Natural killer cell (primary cell): ENCODE measurements at regions not wholly inside any gene's neighbourhood (a gene's known extent, or its start where the extent isn't known, plus 50 kb on each side); places are given as distances from the start of the nearest gene placed in this dataset.
"Not testable (repeated sequence)": the region's sequence is repeated elsewhere in the genome, so short reads cannot be mapped to it uniquely, and the experiment has no call there.

ENCODE experiments used
- ATAC-seq, 3 donors: fragments of 150-1000 bp in 2 of 3; fragments of 200-7000 bp in 1 of 3; cut with Tn5 transposase; 1 replicate in 1 of 3; 2 replicates in 2 of 3; pipeline ENCODE4 v1.10.0; 2021; ENCODE audit warnings: mild to moderate bottlenecking in 2 of 3, moderate library complexity in 2 of 3
- DNase-seq, 2 donors: peaks; one replicate each; pipeline versions ENCODE4 v3.0.0 to v3.0.0-alpha.2; 2013 to 2021; ENCODE audit warnings: mixed read lengths in 1 of 2
- H3K27ac ChIP-seq: one replicate; pipeline ENCODE4 v1.5.1; 2013; ENCODE audit warnings: mild to moderate bottlenecking, low read length
- H3K27me3 ChIP-seq: one replicate; pipeline ENCODE4 v1.6.1; 2013; ENCODE audit warnings: low read length; ENCODE audit not compliant: control insufficient read depth, insufficient read depth
- H3K36me3 ChIP-seq: one replicate; pipeline ENCODE4 v1.6.1; 2013; ENCODE audit warnings: low read length; ENCODE audit not compliant: control insufficient read depth, insufficient read depth
- H3K4me1 ChIP-seq: one replicate; pipeline ENCODE4 v1.6.1; 2013; ENCODE audit warnings: low read length; ENCODE audit not compliant: control insufficient read depth, insufficient read depth
- H3K4me3 ChIP-seq: one replicate; pipeline ENCODE4 v1.5.1; 2013; ENCODE audit warnings: low read length
- H3K9me3 ChIP-seq: one replicate; pipeline ENCODE4 v1.6.1; 2013; ENCODE audit warnings: low read length; ENCODE audit not compliant: control insufficient read depth, insufficient read depth
- H3K27ac Mint-ChIP-seq, 2 donors: one replicate each; pipeline ENCODE4 v1.8.0; 2022; ENCODE audit warnings: mild to moderate bottlenecking in 2 of 2, mixed read lengths in 2 of 2, moderate library complexity in 1 of 2
- H3K27me3 Mint-ChIP-seq, 2 donors: one replicate each; pipeline ENCODE4 v1.8.0; 2022; ENCODE audit warnings: low read depth in 2 of 2, mixed read lengths in 2 of 2
- H3K36me3 Mint-ChIP-seq: one replicate; pipeline ENCODE4 v1.8.0; 2022; ENCODE audit warnings: mixed read lengths
- H3K4me1 Mint-ChIP-seq, 2 donors: one replicate each; pipeline ENCODE4 v1.8.0; 2022; ENCODE audit warnings: mixed read lengths in 2 of 2
- H3K4me3 Mint-ChIP-seq: one replicate; pipeline ENCODE4 v1.8.0; 2022; ENCODE audit warnings: mild to moderate bottlenecking, moderate library complexity, mixed read lengths
- H3K9me3 Mint-ChIP-seq, 2 donors: one replicate each; pipeline ENCODE4 v1.8.0; 2022; ENCODE audit warnings: mixed read lengths in 2 of 2
- CTCF ChIP-seq: fragments of 200-600 bp; IDR thresholded peaks from one replicate; pipeline ENCODE4 v1.8.0; 2022; ENCODE audit warnings: antibody characterized with exemption
- WGBS: methylation state at CpG from one replicate; pipeline ENCODE4 v1.1.7; 2013; ENCODE audit warnings: missing lambda C conversion rate; ENCODE audit not compliant: insufficient coverage; 5-methylcytosine and 5-hydroxymethylcytosine counted together
- intact Hi-C: fragments of 100-400 bp; cut with micrococcal nuclease; formaldehyde crosslinking; loops from one replicate; pipeline ENCODE4 v1.14.2; 2022

- H3K27ac ChIP-seq, H3K9me3 Mint-ChIP-seq, H3K4me3 ChIP-seq, H3K27ac Mint-ChIP-seq, DNase-seq, H3K4me1 ChIP-seq, H3K4me1 Mint-ChIP-seq, ATAC-seq, H3K27me3 ChIP-seq, H3K36me3 ChIP-seq, H3K9me3 ChIP-seq, intact Hi-C loops, H3K4me3 Mint-ChIP-seq, H3K36me3 Mint-ChIP-seq: not testable (repeated sequence)
- peaks cover 7 to 17% of the 10 kb centered on the region in 2 donors for H3K27me3 Mint-ChIP-seq
- 90% methylated on average over 9 of the region's 11 CpGs for WGBS
These were observed 202.4 kb downstream of the RTP5 start for GRCh38 chr2:242071936-242072335.

- intact Hi-C loops, result no loop called here
- no peak for DNase-seq
- no peak overlapping the region for H3K4me3 Mint-ChIP-seq
- no peaks in the 10 kb centered on the region for H3K9me3 ChIP-seq
- H3K27me3 ChIP-seq, result peaks cover 2% of the 10 kb centered on the region
- no peak overlapping the region for H3K27ac ChIP-seq
- no peak for TF ChIP-seq CTCF
- no peak for ATAC-seq
- H3K4me1 ChIP-seq, result no peaks in the 10 kb centered on the region
- H3K36me3 Mint-ChIP-seq, result no peaks in the 10 kb centered on the region
- no peaks in the 10 kb centered on the region for H3K4me1 Mint-ChIP-seq
- peaks cover 7 to 15% of the 10 kb centered on the region in 2 donors for H3K27me3 Mint-ChIP-seq
- no peaks in the 10 kb centered on the region for H3K36me3 ChIP-seq
- 74% methylated on average over 1 of the region's 2 CpGs for WGBS
- no peak overlapping the region for H3K4me3 ChIP-seq
- H3K27ac Mint-ChIP-seq, result no peak overlapping the region
- H3K9me3 Mint-ChIP-seq, result no peaks in the 10 kb centered on the region
These were observed 205.6 kb downstream of the RTP5 start for GRCh38 chr2:242075168-242075567.

- Histone ChIP-seq H3K27ac (no peak overlapping the region), H3K36me3 (no peaks in the 10 kb centered on the region), H3K27me3 (peaks cover 2% of the 10 kb centered on the region), H3K4me1 (no peaks in the 10 kb centered on the region), H3K9me3 (no peaks in the 10 kb centered on the region), H3K4me3 (no peak overlapping the region)
- intact Hi-C loops, result no loop called here
- Mint-ChIP-seq H3K27ac (no peak overlapping the region), H3K9me3 (no peaks in the 10 kb centered on the region), H3K36me3 (no peaks in the 10 kb centered on the region), H3K4me3 (no peak overlapping the region), H3K27me3 (peaks cover 8 to 15% of the 10 kb centered on the region in 2 donors), H3K4me1 (no peaks in the 10 kb centered on the region)
- TF ChIP-seq CTCF, result no peak
- no peak for DNase-seq
- 82% methylated on average over 7 of the region's 7 CpGs for WGBS
- no peak for ATAC-seq
These were observed 206.2 kb downstream of the RTP5 start for GRCh38 chr2:242075696-242076095.

- ATAC-seq, result not testable (repeated sequence)
These were observed 206.7 kb downstream of the RTP5 start for GRCh38 chr2:242076184-242076583.

GRCh38 chr2:242078426-242078825 lies 208.9 kb downstream of the RTP5 start:
- H3K4me1 Mint-ChIP-seq, H3K4me1 ChIP-seq, H3K4me3 Mint-ChIP-seq, H3K4me3 ChIP-seq, H3K9me3 Mint-ChIP-seq, H3K27me3 ChIP-seq, H3K27ac ChIP-seq, H3K27ac Mint-ChIP-seq, DNase-seq, H3K36me3 Mint-ChIP-seq, H3K9me3 ChIP-seq, ATAC-seq, intact Hi-C loops, H3K36me3 ChIP-seq: not testable (repeated sequence)
- H3K27me3 Mint-ChIP-seq, result peaks cover 17 to 19% of the 10 kb centered on the region in 2 donors
- WGBS, result 70% methylated on average over 2 of the region's 3 CpGs

More at GRCh38 chr2:242076184-242076583, 206.7 kb downstream of the RTP5 start:
- H3K27me3 ChIP-seq, H3K4me3 Mint-ChIP-seq, H3K4me3 ChIP-seq, H3K4me1 ChIP-seq, H3K36me3 Mint-ChIP-seq, H3K9me3 ChIP-seq, H3K36me3 ChIP-seq, H3K9me3 Mint-ChIP-seq, intact Hi-C loops, H3K27ac Mint-ChIP-seq, DNase-seq, H3K4me1 Mint-ChIP-seq, H3K27ac ChIP-seq: not testable (repeated sequence)
- 73% methylated on average over 4 of the region's 4 CpGs for WGBS
- H3K27me3 Mint-ChIP-seq, result peaks cover 13 to 14% of the 10 kb centered on the region in 2 donors

- H3K27ac Mint-ChIP-seq, H3K9me3 Mint-ChIP-seq, H3K4me1 Mint-ChIP-seq, intact Hi-C loops, H3K27me3 ChIP-seq, DNase-seq, H3K4me3 ChIP-seq, H3K4me1 ChIP-seq, H3K9me3 ChIP-seq, H3K36me3 ChIP-seq, H3K4me3 Mint-ChIP-seq, H3K27ac ChIP-seq, ATAC-seq, H3K36me3 Mint-ChIP-seq: not testable (repeated sequence)
- WGBS, result 78% methylated on average over 5 of the region's 7 CpGs
- H3K27me3 Mint-ChIP-seq, result peaks cover 17 to 19% of the 10 kb centered on the region in 2 donors
These were observed 210.3 kb downstream of the RTP5 start for GRCh38 chr2:242079792-242080191.

GRCh38 chr2:242080575-242081214 lies 211.2 kb downstream of the RTP5 start:
- 90% methylated on average over 7 of the region's 7 CpGs for WGBS
- intact Hi-C loops, H3K27me3 ChIP-seq, ATAC-seq, H3K36me3 Mint-ChIP-seq, H3K9me3 Mint-ChIP-seq, H3K27ac Mint-ChIP-seq, H3K4me3 ChIP-seq, H3K4me3 Mint-ChIP-seq, H3K4me1 Mint-ChIP-seq, H3K27ac ChIP-seq, H3K36me3 ChIP-seq, DNase-seq, H3K9me3 ChIP-seq, H3K4me1 ChIP-seq: not testable (repeated sequence)
- peaks cover 17 to 19% of the 10 kb centered on the region in 2 donors for H3K27me3 Mint-ChIP-seq
